ENCODE measurements at regions not wholly inside any gene's neighbourhood (a gene's known extent, or its start where the extent isn't known, plus 50 kb on each side); places are given as distances from the start of the nearest gene placed in this dataset.

DNA sequence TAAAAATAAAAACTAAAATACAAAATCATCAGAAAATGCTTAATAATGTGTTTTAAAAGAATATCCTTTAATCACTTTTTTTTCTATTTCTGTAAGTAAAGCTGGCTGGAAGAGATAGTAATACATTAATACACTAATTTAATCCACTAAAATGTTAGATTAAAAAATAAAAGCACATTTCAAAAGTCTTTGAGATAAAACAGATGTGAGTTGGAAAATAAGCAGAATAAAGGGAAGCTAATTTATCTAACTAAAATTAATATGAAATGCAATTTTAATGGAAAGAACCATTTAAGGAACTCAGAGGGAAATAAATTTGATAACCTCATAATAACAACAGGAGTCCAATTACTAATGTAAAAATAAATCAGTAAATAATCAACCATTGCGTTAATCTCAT lies 774.8 kb upstream of the MBL2 start:
- TF ChIP-seq, protein P1, sequence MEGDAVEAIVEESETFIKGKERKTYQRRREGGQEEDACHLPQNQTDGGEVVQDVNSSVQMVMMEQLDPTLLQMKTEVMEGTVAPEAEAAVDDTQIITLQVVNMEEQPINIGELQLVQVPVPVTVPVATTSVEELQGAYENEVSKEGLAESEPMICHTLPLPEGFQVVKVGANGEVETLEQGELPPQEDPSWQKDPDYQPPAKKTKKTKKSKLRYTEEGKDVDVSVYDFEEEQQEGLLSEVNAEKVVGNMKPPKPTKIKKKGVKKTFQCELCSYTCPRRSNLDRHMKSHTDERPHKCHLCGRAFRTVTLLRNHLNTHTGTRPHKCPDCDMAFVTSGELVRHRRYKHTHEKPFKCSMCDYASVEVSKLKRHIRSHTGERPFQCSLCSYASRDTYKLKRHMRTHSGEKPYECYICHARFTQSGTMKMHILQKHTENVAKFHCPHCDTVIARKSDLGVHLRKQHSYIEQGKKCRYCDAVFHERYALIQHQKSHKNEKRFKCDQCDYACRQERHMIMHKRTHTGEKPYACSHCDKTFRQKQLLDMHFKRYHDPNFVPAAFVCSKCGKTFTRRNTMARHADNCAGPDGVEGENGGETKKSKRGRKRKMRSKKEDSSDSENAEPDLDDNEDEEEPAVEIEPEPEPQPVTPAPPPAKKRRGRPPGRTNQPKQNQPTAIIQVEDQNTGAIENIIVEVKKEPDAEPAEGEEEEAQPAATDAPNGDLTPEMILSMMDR (IDR thresholded peaks at IDR 0.05): no peak
- no peak for TF ChIP-seq POLR2A (IDR thresholded peaks at IDR 0.05)

Data from esophagus squamous epithelium (tissue), 4 donors.